H1 (cell line): ENCODE measurements at regions not wholly inside any gene's neighbourhood (a gene's known extent, or its start where the extent isn't known, plus 50 kb on each side); places are given as distances from the start of the nearest gene placed in this dataset.

ENCODE experiments used
- CTCF ChIA-PET: fragments of 300-600 bp; sonication (Branson Sonifier 250); formaldehyde crosslinking; loops from one replicate; lab custom pipeline; 2021; ENCODE audit not compliant: partially characterized antibody; lab: Charles Lee
- POLR2A ChIA-PET: fragments of 300-600 bp; sonication (Branson Sonifier 250); formaldehyde crosslinking; loops from one replicate; lab custom pipeline; 2021; ENCODE audit warnings: inconsistent platforms; ENCODE audit not compliant: partially characterized antibody; lab: Charles Lee
- DNase-seq, 2 experiments: peaks; one replicate each; pipeline versions ENCODE4 v3.0.0 to v3.0.0-alpha.2; 2010 to 2022; ENCODE audit warnings: low spot score in 2 of 2, low read depth in 1 of 2, mixed read lengths in 1 of 2
- FAIRE-seq: peaks from 2 replicates; lab custom pipeline; 2011; peaks lifted over from hg19 to GRCh38; lab: Jason Lieb, UNC
- H2AFZ ChIP-seq: 2 replicates; pipeline ENCODE4 v1.8.1; 2012; ENCODE audit warnings: low read length, inconsistent platforms
- H2AK5ac ChIP-seq: 2 replicates; pipeline ENCODE4 v1.6.1; 2013; ENCODE audit warnings: low read depth, low read length
- H2BK120ac ChIP-seq: replicated peaks from 2 replicates; pipeline ENCODE3; 2013; ENCODE audit warnings: low read depth, low read length, inconsistent platforms
- H2BK12ac ChIP-seq: 2 replicates; pipeline ENCODE4 v1.6.1; 2013; ENCODE audit warnings: low read depth, low read length
- H2BK15ac ChIP-seq: 2 replicates; pipeline ENCODE4 v1.6.1; 2013; ENCODE audit warnings: low read length
- H2BK20ac ChIP-seq: 2 replicates; pipeline ENCODE4 v1.6.1; 2013; ENCODE audit warnings: low read length
- H2BK5ac ChIP-seq: 2 replicates; pipeline ENCODE4 v1.6.1; 2013; ENCODE audit warnings: low read depth, low read length
- H3K14ac ChIP-seq: 2 replicates; pipeline ENCODE4 v1.6.1; 2013; ENCODE audit warnings: inconsistent platforms; ENCODE audit not compliant: insufficient read length
- H3K18ac ChIP-seq: 2 replicates; pipeline ENCODE4 v1.6.1; 2013; ENCODE audit warnings: low read length; ENCODE audit errors: extremely low read depth
- H3K23ac ChIP-seq: 2 replicates; pipeline ENCODE4 v1.6.1; 2013; ENCODE audit warnings: inconsistent platforms; ENCODE audit not compliant: insufficient read length
- H3K23me2 ChIP-seq: 2 replicates; pipeline ENCODE4 v1.6.1; 2013; ENCODE audit warnings: low read depth, low read length
- H3K27ac ChIP-seq: 2 replicates; pipeline ENCODE4 v1.6.1; 2011; ENCODE audit warnings: low read depth, low read length, inconsistent platforms
- H3K27me3 ChIP-seq, 4 experiments: replicated peaks in 1 of 4; 1 replicate in 1 of 4; 2 replicates in 3 of 4; pipeline versions ENCODE4 v1.6.1 to v1.8.1; 2011 to 2013; ENCODE audit warnings: low read length in 3 of 4, mild to moderate bottlenecking in 3 of 4, inconsistent platforms in 2 of 4, mixed read lengths in 2 of 4, moderate library complexity in 1 of 4; ENCODE audit not compliant: control insufficient read depth in 3 of 4, insufficient read depth in 3 of 4; ENCODE audit errors: extremely low read depth in 1 of 4
- H3K36me3 ChIP-seq, 4 experiments: 2 replicates each; pipeline versions ENCODE4 v1.6.1 to v1.8.1; 2011 to 2013; ENCODE audit warnings: mild to moderate bottlenecking in 4 of 4, low read length in 3 of 4, moderate library complexity in 2 of 4, control low read depth in 1 of 4, inconsistent platforms in 1 of 4; ENCODE audit not compliant: insufficient read depth in 4 of 4, control insufficient read depth in 2 of 4
- H3K4ac ChIP-seq: replicated peaks from 2 replicates; pipeline ENCODE3; 2013; ENCODE audit warnings: low read length, low read depth, mixed read lengths, inconsistent platforms; ENCODE audit not compliant: insufficient read length
- H3K4me1 ChIP-seq, 4 experiments: replicated peaks in 1 of 4; 1 replicate in 1 of 4; 2 replicates in 3 of 4; pipeline versions ENCODE4 v1.6.1 to v1.8.1; 2011 to 2013; ENCODE audit warnings: low read length in 3 of 4, inconsistent platforms in 2 of 4, mixed read lengths in 1 of 4; ENCODE audit not compliant: insufficient read depth in 4 of 4, control insufficient read depth in 3 of 4
- H3K4me2 ChIP-seq, 2 experiments: 2 replicates each; pipeline versions ENCODE4 v1.6.1 to v1.8.1; 2011 to 2013; ENCODE audit warnings: low read depth in 2 of 2, low read length in 2 of 2, control low read depth in 1 of 2, inconsistent platforms in 1 of 2, mild to moderate bottlenecking in 1 of 2; ENCODE audit not compliant: insufficient read depth in 1 of 2
- H3K4me3 ChIP-seq, 4 experiments: fragments of 200-600, 300-600 bp in 1 of 4; sonication (generic), shearing (Covaris generic), sonication (Bioruptor Twin) in 1 of 4; 2 replicates each; pipeline versions ENCODE4 v1.5.1 to v1.8.1; 2011 to 2016; ENCODE audit warnings: low read length in 4 of 4, low read depth in 3 of 4, control low read depth in 2 of 4, inconsistent platforms in 2 of 4, mild to moderate bottlenecking in 2 of 4, mixed read lengths in 1 of 4, moderate library complexity in 1 of 4; ENCODE audit not compliant: insufficient read depth in 2 of 4; ENCODE audit errors: extremely low read depth in 1 of 4
- H3K56ac ChIP-seq: replicated peaks from 2 replicates; pipeline ENCODE3; 2013; ENCODE audit warnings: low read depth, mild to moderate bottlenecking, mixed read lengths, low read length, inconsistent platforms; ENCODE audit not compliant: insufficient read length
- H3K79me1 ChIP-seq: 2 replicates; pipeline ENCODE4 v1.6.1; 2013; ENCODE audit warnings: low read depth, low read length, control low read depth
- H3K79me2 ChIP-seq, 2 experiments: 2 replicates each; pipeline versions ENCODE4 v1.6.1 to v1.8.1; 2012 to 2013; ENCODE audit warnings: low read length in 2 of 2, mild to moderate bottlenecking in 2 of 2, inconsistent platforms in 1 of 2; ENCODE audit not compliant: insufficient read depth in 2 of 2, control insufficient read depth in 1 of 2
- H3K9ac ChIP-seq, 4 experiments: replicated peaks in 1 of 4; 1 replicate in 1 of 4; 2 replicates in 3 of 4; pipeline versions ENCODE4 v1.6.1 to v1.8.1; 2011 to 2013; ENCODE audit warnings: low read depth in 3 of 4, low read length in 3 of 4, control low read depth in 2 of 4, mild to moderate bottlenecking in 2 of 4, moderate library complexity in 2 of 4, inconsistent platforms in 1 of 4; ENCODE audit errors: extremely low read depth in 1 of 4
- H3K9me3 ChIP-seq, 2 experiments: 2 replicates each; pipeline versions ENCODE4 v1.6.1 to v1.8.1; 2012 to 2013; ENCODE audit warnings: mild to moderate bottlenecking in 2 of 2, moderate library complexity in 2 of 2, control low read depth in 1 of 2, inconsistent platforms in 1 of 2, low read depth in 1 of 2, low read length in 1 of 2, mixed read lengths in 1 of 2; ENCODE audit not compliant: insufficient read depth in 2 of 2
- H4K20me1 ChIP-seq, 2 experiments: replicated peaks in 1 of 2; 2 replicates each; pipeline versions ENCODE3 to v1.8.1; 2011 to 2013; ENCODE audit warnings: inconsistent platforms in 2 of 2, low read length in 2 of 2, mild to moderate bottlenecking in 1 of 2; ENCODE audit not compliant: insufficient read depth in 2 of 2, control insufficient read depth in 1 of 2
- H4K5ac ChIP-seq: 2 replicates; pipeline ENCODE4 v1.6.1; 2013; ENCODE audit warnings: low read length, low read depth, mixed read lengths, inconsistent platforms; ENCODE audit not compliant: insufficient read length
- H4K8ac ChIP-seq: 2 replicates; pipeline ENCODE4 v1.8.0; 2013; ENCODE audit warnings: mild to moderate bottlenecking, moderate library complexity, low read length, inconsistent platforms; ENCODE audit not compliant: insufficient read depth; ENCODE audit errors: extremely low read depth
- H4K91ac ChIP-seq: replicated peaks from 2 replicates; pipeline ENCODE3; 2013; ENCODE audit warnings: low read length, mixed read lengths, inconsistent platforms; ENCODE audit not compliant: insufficient read length
- BACH1 ChIP-seq: IDR thresholded peaks from 2 replicates; pipeline ENCODE4 v1.6.1; 2012; ENCODE audit warnings: low read length, improper control_type of control experiment
- EP300 ChIP-seq, 2 experiments: IDR thresholded peaks; 1 replicate in 1 of 2; 2 replicates in 1 of 2; pipeline ENCODE4 v1.6.1; 2011 to 2012; ENCODE audit warnings: low read depth in 2 of 2, low read length in 2 of 2, mild to moderate bottlenecking in 2 of 2, borderline replicate concordance in 1 of 2, inconsistent platforms in 1 of 2, moderate library complexity in 1 of 2
- SIX5 ChIP-seq: IDR thresholded peaks from 2 replicates; pipeline ENCODE4 v1.6.1; 2011; ENCODE audit warnings: mild to moderate bottlenecking, low read depth, low read length
- SP2 ChIP-seq: IDR thresholded peaks from 2 replicates; pipeline ENCODE4 v1.6.1; 2012; ENCODE audit warnings: mild to moderate bottlenecking, low read length, inconsistent platforms
- TBP ChIP-seq: IDR thresholded peaks from 2 replicates; pipeline ENCODE4 v1.6.1; 2011; ENCODE audit warnings: low read depth, low read length, improper control_type of control experiment
- TEAD4 ChIP-seq: IDR thresholded peaks from 2 replicates; pipeline ENCODE4 v1.6.1; 2012; ENCODE audit warnings: low read depth, low read length, inconsistent platforms, mixed read lengths

- DNase-seq (no peak), FAIRE-seq (no peak)
- no peak overlapping the region for H3K9ac ChIP-seq
- H3K23me2 ChIP-seq, result no peaks in the 10 kb centered on the region
- H3K27me3 ChIP-seq, result no peaks in the 10 kb centered on the region
- H3K79me2 ChIP-seq, result no peaks in the 10 kb centered on the region
- no peak overlapping the region for H2BK20ac ChIP-seq
- CTCF ChIA-PET, result interaction anchor here (0.6 to 1.6 kb wide), 3 partner anchors 38 to 1403 kb away, joined by 3 to 4 read pairs (median 3); no protein-coding TSS in a partner anchor
- no peak overlapping the region for H3K18ac ChIP-seq
- POLR2A ChIA-PET, result no interaction called here
- no peak overlapping the region for H3K27ac ChIP-seq
- no peaks in the 10 kb centered on the region; a peak in 1 of 7 replicates for H3K4me1 ChIP-seq
- H3K79me1 ChIP-seq, result no peaks in the 10 kb centered on the region
- no peak overlapping the region for H3K23ac ChIP-seq
- no peak overlapping the region for H3K56ac ChIP-seq
- H3K4me2 ChIP-seq, result no peak overlapping the region
- H4K5ac ChIP-seq, result no peak overlapping the region
- no peaks in the 10 kb centered on the region for H4K20me1 ChIP-seq
- no peak for TF ChIP-seq SP2
- TF ChIP-seq TBP, result no peak
- TF ChIP-seq BACH1, result no peak
- TF ChIP-seq SIX5, result no peak
- no peak for TF ChIP-seq TEAD4
- TF ChIP-seq EP300 (IDR thresholded peaks at IDR 0.05; ENCODE audit: borderline replicate concordance in 1 of 2, low read depth in 2 of 2, low read length in 2 of 2), result no peak
- no peak overlapping the region for H2AK5ac ChIP-seq
- H3K9me3 ChIP-seq, result no peaks in the 10 kb centered on the region
- H2BK12ac ChIP-seq, result no peak overlapping the region
- H3K36me3 ChIP-seq, result no peaks in the 10 kb centered on the region
- no peak overlapping the region for H3K4ac ChIP-seq
- no peak overlapping the region for H2BK15ac ChIP-seq
- no peak overlapping the region for H4K8ac ChIP-seq
- no peak overlapping the region for H2BK120ac ChIP-seq
- no peak overlapping the region for H4K91ac ChIP-seq
- H3K4me3 ChIP-seq, result no peak overlapping the region
- H2BK5ac ChIP-seq, result no peak overlapping the region
- no peak overlapping the region for H3K14ac ChIP-seq
- no peak overlapping the region for H2AFZ ChIP-seq
These were observed 503.2 kb downstream of the MFSD1 start for GRCh38 chr3:159305017-159305416.
